Peyer's patch (tissue), 4 donors: ENCODE measurements at regions not wholly inside any gene's neighbourhood (a gene's known extent, or its start where the extent isn't known, plus 50 kb on each side); places are given as distances from the start of the nearest gene placed in this dataset.

ENCODE experiments used
- DNase-seq, 3 donors: peaks; one replicate each; pipeline ENCODE4 v3.0.0-alpha.2; 2017 to 2019
- H3K27ac ChIP-seq, 4 donors: fragments of 200-600 bp; sonication (generic); one replicate each; pipeline ENCODE4 v1.5.1; 2016 to 2019
- H3K27me3 ChIP-seq, 2 donors: fragments of 200-600 bp; sonication (generic); one replicate each; pipeline ENCODE4 v1.5.1; 2019
- H3K36me3 ChIP-seq, 3 donors: fragments of 200-600 bp; sonication (generic); one replicate each; pipeline ENCODE4 v1.5.1; 2016 to 2019
- H3K4me1 ChIP-seq, 4 donors: fragments of 200-600 bp; sonication (generic); one replicate each; pipeline ENCODE4 v1.5.1; 2016 to 2019
- H3K4me3 ChIP-seq, 4 donors: fragments of 200-600 bp; sonication (generic); 1 replicate in 3 of 4; 2 replicates in 1 of 4; pipeline ENCODE4 v1.5.1; 2016 to 2019; ENCODE audit warnings: mild to moderate bottlenecking in 1 of 4
- H3K9me3 ChIP-seq, 4 donors: fragments of 200-600 bp; sonication (generic); one replicate each; pipeline ENCODE4 v1.5.1; 2016 to 2019; ENCODE audit warnings: mild to moderate bottlenecking in 1 of 4
- CTCF ChIP-seq, 6 experiments: fragments of 450-650 bp in 4 of 6; fragments of 200-600 bp in 2 of 6; sonication (generic) in 1 of 6; IDR thresholded peaks; one replicate each; pipeline ENCODE4 v1.5.1; 2017 to 2019; ENCODE audit warnings: antibody characterized with exemption in 6 of 6, mild to moderate bottlenecking in 3 of 6, moderate library complexity in 1 of 6
- POLR2A ChIP-seq, 2 donors: fragments of 450-650 bp; IDR thresholded peaks; one replicate each; pipeline ENCODE4 v1.5.1; 2017; ENCODE audit warnings: antibody characterized with exemption in 2 of 2, mild to moderate bottlenecking in 2 of 2, moderate library complexity in 2 of 2

- Histone ChIP-seq H3K9me3 (no peaks in the 10 kb centered on the region), H3K36me3 (no peaks in the 10 kb centered on the region), H3K4me3 (no peak overlapping the region), H3K27ac (no peak overlapping the region), H3K27me3 (no peaks in the 10 kb centered on the region), H3K4me1 (no peaks in the 10 kb centered on the region)
- DNase-seq, result no peak
- TF ChIP-seq CTCF (IDR thresholded peaks at IDR 0.05) (peak in 1 of 6 experiments; percentile 9), POLR2A (IDR thresholded peaks at IDR 0.05) (no peak)
These were observed 366.5 kb upstream of the ARID1B start for GRCh38 chr6:156410649-156411048.

DNA sequence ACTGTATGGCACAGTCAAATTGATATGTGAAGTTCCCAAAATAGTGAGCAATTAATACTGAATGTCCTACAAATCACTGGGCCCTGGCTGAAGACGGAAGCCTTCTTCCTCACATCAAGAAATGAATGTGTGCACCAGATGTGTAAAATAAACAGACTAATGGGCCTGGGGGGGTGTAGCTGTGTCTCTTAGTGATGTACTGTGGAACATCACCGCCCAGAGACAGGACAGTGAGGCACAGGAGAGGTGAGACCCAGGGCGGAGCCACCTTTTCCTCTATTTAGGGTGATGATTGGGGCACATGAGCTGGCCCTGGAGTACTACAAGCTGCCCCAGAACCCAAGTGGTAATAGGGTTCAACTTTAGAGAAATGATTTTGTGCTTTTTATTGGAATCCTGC, 368.5 kb upstream of the ARID1B start:
- TF ChIP-seq CTCF (IDR thresholded peaks at IDR 0.05), result no peak
- no peak for TF ChIP-seq POLR2A (IDR thresholded peaks at IDR 0.05)

GRCh38 chr6:156407334-156407733, 369.8 kb upstream of the ARID1B start:
- TF ChIP-seq POLR2A (IDR thresholded peaks at IDR 0.05) (no peak), CTCF (IDR thresholded peaks at IDR 0.05) (no peak)
- H3K36me3 ChIP-seq, result no peaks in the 10 kb centered on the region

More for the DNA sequence above, 368.5 kb upstream of the ARID1B start:
- H3K4me3 ChIP-seq, result no peak overlapping the region
- no peaks in the 10 kb centered on the region for H3K4me1 ChIP-seq
- no peaks in the 10 kb centered on the region for H3K9me3 ChIP-seq
- H3K27ac ChIP-seq, result no peak overlapping the region
- H3K27me3 ChIP-seq, result no peaks in the 10 kb centered on the region
- DNase-seq, result no peak
- H3K36me3 ChIP-seq, result no peaks in the 10 kb centered on the region

GRCh38 chr6:156406688-156407087, 370.5 kb upstream of the ARID1B start:
- Histone ChIP-seq H3K9me3 (no peaks in the 10 kb centered on the region), H3K27me3 (no peaks in the 10 kb centered on the region), H3K4me1 (no peaks in the 10 kb centered on the region), H3K27ac (no peak overlapping the region), H3K36me3 (no peaks in the 10 kb centered on the region), H3K4me3 (no peak overlapping the region)
- TF ChIP-seq CTCF (IDR thresholded peaks at IDR 0.05), result no peak
- TF ChIP-seq POLR2A (IDR thresholded peaks at IDR 0.05), result no peak
- no peak for DNase-seq

More at GRCh38 chr6:156407334-156407733, 369.8 kb upstream of the ARID1B start:
- no peaks in the 10 kb centered on the region for H3K4me1 ChIP-seq
- H3K27me3 ChIP-seq, result no peaks in the 10 kb centered on the region
- no peak for DNase-seq
- no peak overlapping the region for H3K4me3 ChIP-seq
- H3K9me3 ChIP-seq, result no peaks in the 10 kb centered on the region
- H3K27ac ChIP-seq, result no peak overlapping the region

DNA sequence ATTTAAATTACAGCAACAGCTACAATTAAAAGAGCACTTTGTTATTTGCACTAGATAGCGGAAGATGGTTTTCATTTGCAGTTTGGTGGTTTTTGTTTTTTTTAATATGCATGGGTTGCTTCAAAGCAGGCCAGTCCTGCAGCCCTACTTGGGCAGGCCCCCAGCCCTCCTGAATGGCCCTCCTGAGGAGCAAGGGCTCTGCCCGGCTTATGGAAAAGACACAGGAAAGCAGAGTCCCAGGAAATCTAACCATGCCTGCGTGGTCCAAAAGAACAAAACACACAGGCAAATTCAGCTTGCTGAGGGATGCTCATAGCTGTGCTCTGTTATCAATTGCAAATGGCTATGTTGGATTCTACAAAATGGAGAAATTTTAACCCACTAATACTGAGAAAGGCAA, 371.1 kb upstream of the ARID1B start:
- H3K9me3 ChIP-seq, result no peaks in the 10 kb centered on the region
- no peaks in the 10 kb centered on the region for H3K27me3 ChIP-seq
- no peak for DNase-seq
- TF ChIP-seq CTCF (IDR thresholded peaks at IDR 0.05) (no peak), POLR2A (IDR thresholded peaks at IDR 0.05) (no peak)
- no peaks in the 10 kb centered on the region for H3K4me1 ChIP-seq
- H3K27ac ChIP-seq, result no peak overlapping the region
- H3K36me3 ChIP-seq, result no peaks in the 10 kb centered on the region
- H3K4me3 ChIP-seq, result no peak overlapping the region

DNA sequence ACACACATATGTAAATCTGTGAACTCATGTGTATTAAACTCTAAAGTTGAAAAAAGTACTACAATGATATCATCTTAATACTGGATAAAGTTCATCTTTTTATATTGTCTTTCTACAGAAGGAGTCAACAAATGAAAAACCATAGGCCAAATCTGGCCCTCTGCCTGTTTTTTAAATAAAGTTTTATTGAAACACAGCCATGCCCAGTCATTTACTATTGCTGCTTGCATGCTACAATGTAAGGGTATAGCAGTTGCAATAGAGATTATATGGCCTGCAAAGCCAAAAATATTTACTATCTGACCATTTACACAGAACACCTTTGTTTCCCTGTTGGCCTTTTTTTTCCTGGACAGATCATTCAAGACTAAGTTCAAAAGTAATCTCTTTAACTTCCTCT, 374.6 kb upstream of the ARID1B start:
- Histone ChIP-seq H3K36me3 (no peaks in the 10 kb centered on the region), H3K4me3 (no peak overlapping the region), H3K4me1 (no peaks in the 10 kb centered on the region), H3K9me3 (no peaks in the 10 kb centered on the region), H3K27ac (no peak overlapping the region), H3K27me3 (no peaks in the 10 kb centered on the region)
- TF ChIP-seq POLR2A (IDR thresholded peaks at IDR 0.05), result no peak
- no peak for TF ChIP-seq CTCF (IDR thresholded peaks at IDR 0.05)
- DNase-seq, result no peak
